GM19468 (cell line): ENCODE measurements at regions not wholly inside any gene's neighbourhood (a gene's known extent, or its start where the extent isn't known, plus 50 kb on each side); places are given as distances from the start of the nearest gene placed in this dataset.

Source experiments
- ATAC-seq: cut with Tn5 transposase; IDR thresholded peaks from one replicate; pipeline ENCODE4 v1.9.1; 2021; ENCODE audit warnings: mild to moderate bottlenecking, moderate library complexity, moderate number of reproducible peaks; ENCODE audit not compliant: unreplicated experiment; ENCODE audit errors: extremely low read depth

- ATAC-seq: no peak
Observed at GRCh38 chr2:220550995-220551700, 923.7 kb downstream of the SLC4A3 start.

- no peak for ATAC-seq
Observed at GRCh38 chr2:220552790-220553535, 925.5 kb downstream of the SLC4A3 start.

- no peak for ATAC-seq
Observed at GRCh38 chr2:220555961-220556630, 928.7 kb downstream of the SLC4A3 start.

GRCh38 chr2:220556658-220557057, 929.2 kb downstream of the SLC4A3 start:
- no peak for ATAC-seq

GRCh38 chr2:220560192-220560591, 932.8 kb downstream of the SLC4A3 start:
- no peak for ATAC-seq

- ATAC-seq: no peak
Observed at GRCh38 chr2:220562375-220563140, 935.1 kb downstream of the SLC4A3 start.

GRCh38 chr2:220568296-220568695, 940.9 kb downstream of the SLC4A3 start:
- ATAC-seq: no peak

GRCh38 chr2:220569112-220569897, 941.9 kb downstream of the SLC4A3 start:
- no peak for ATAC-seq

- no peak for ATAC-seq
Observed at GRCh38 chr2:220572385-220572784, 945.0 kb downstream of the SLC4A3 start.

GRCh38 chr2:220574038-220574437, 946.6 kb downstream of the SLC4A3 start:
- ATAC-seq: no peak

- ATAC-seq: no peak
Observed at GRCh38 chr2:220575963-220576362, 948.5 kb downstream of the SLC4A3 start.

- no peak for ATAC-seq
Observed at GRCh38 chr2:220579452-220579851, 952.0 kb downstream of the SLC4A3 start.

GRCh38 chr2:220580113-220580512, 952.7 kb downstream of the SLC4A3 start:
- no peak for ATAC-seq

GRCh38 chr2:220583725-220584124, 956.3 kb downstream of the SLC4A3 start:
- no peak for ATAC-seq

- no peak for ATAC-seq
Observed at GRCh38 chr2:220585241-220585640, 957.8 kb downstream of the SLC4A3 start.

- ATAC-seq: no peak
Observed at GRCh38 chr2:220586980-220587530, 959.6 kb downstream of the SLC4A3 start.

GRCh38 chr2:220588148-220588547, 960.7 kb downstream of the SLC4A3 start:
- ATAC-seq: no peak

- no peak for ATAC-seq
Observed at GRCh38 chr2:220590476-220590875, 963.0 kb downstream of the SLC4A3 start.

GRCh38 chr2:220593526-220593925, 966.1 kb downstream of the SLC4A3 start:
- no peak for ATAC-seq
